KMS-11 (cell line): ENCODE measurements at regions not wholly inside any gene's neighbourhood (a gene's known extent, or its start where the extent isn't known, plus 50 kb on each side); places are given as distances from the start of the nearest gene placed in this dataset.

Source experiments
- H2AFZ ChIP-seq: fragments of 200-600 bp; sonication (generic); 2 replicates; pipeline ENCODE4 v1.6.1; 2016; ENCODE audit warnings: antibody characterized with exemption, mixed run types, low read depth
- H3K27ac ChIP-seq: fragments of 200-600 bp; sonication (generic); 2 replicates; pipeline ENCODE4 v1.6.1; 2016; ENCODE audit warnings: mild to moderate bottlenecking, mixed run types
- H3K27me3 ChIP-seq: fragments of 200-600 bp; sonication (generic); 2 replicates; pipeline ENCODE4 v1.6.1; 2017; ENCODE audit warnings: mild to moderate bottlenecking, low read depth, mixed run types, moderate library complexity; ENCODE audit not compliant: insufficient read depth
- H3K36me3 ChIP-seq: fragments of 200-600 bp; sonication (generic); 2 replicates; pipeline ENCODE4 v1.6.1; 2017; ENCODE audit warnings: mild to moderate bottlenecking, mixed run types; ENCODE audit not compliant: insufficient read depth
- H3K4me1 ChIP-seq: fragments of 200-600 bp; sonication (generic); 2 replicates; pipeline ENCODE4 v1.6.1; 2016; ENCODE audit warnings: mild to moderate bottlenecking, low read depth, mixed run types; ENCODE audit not compliant: poor library complexity, severe bottlenecking
- H3K4me2 ChIP-seq: fragments of 200-600 bp; sonication (generic); 2 replicates; pipeline ENCODE4 v1.7.0; 2016; ENCODE audit warnings: mild to moderate bottlenecking, mixed run types
- H3K4me3 ChIP-seq: fragments of 200-600 bp; sonication (generic); IDR thresholded peaks from 2 replicates; pipeline ENCODE4 v1.6.1; 2017; ENCODE audit warnings: low read depth, low read length, mixed read lengths; ENCODE audit not compliant: insufficient read depth
- H3K79me2 ChIP-seq: fragments of 200-600 bp; sonication (generic); 2 replicates; pipeline ENCODE4 v1.6.1; 2016; ENCODE audit warnings: low read depth, mixed run types; ENCODE audit not compliant: insufficient read depth
- H3K9ac ChIP-seq: fragments of 200-600 bp; sonication (generic); 2 replicates; pipeline ENCODE4 v1.6.1; 2016; ENCODE audit warnings: mild to moderate bottlenecking, mixed run types
- H4K20me1 ChIP-seq: fragments of 200-600 bp; sonication (generic); 2 replicates; pipeline ENCODE4 v1.6.1; 2016; ENCODE audit warnings: mild to moderate bottlenecking, mixed run types; ENCODE audit not compliant: insufficient read depth
- TF ChIP-seq, protein P1 (sequence below): fragments of 200-600 bp; sonication (generic); conservative IDR thresholded peaks from 2 replicates; pipeline ENCODE4 v1.6.1; 2017; ENCODE audit warnings: low read depth, mild to moderate bottlenecking, antibody characterized with exemption, low read length, moderate library complexity, mixed read lengths

DNA sequence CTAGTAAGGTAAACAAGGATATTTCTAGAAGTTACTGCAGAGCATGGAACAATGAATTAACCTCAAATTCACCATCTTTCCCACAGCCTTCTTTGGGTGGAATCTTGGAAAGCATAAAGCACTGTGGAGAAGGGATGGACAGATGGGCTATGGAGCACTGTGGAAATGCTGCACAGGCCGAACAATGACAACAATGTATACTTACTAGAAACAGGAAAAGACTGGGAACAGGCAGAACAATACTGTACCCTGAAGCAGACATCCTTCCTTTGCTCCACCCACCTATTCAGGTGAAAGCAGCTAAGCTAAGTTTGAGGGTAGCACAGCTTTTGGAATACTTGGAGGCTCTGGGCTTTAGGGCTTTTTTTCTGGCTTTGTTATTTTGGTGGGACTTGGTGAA, 250.6 kb upstream of the KLF8 start:
- H3K79me2 ChIP-seq: no peaks in the 10 kb centered on the region
- H3K4me3 ChIP-seq: no peak overlapping the region
- no peaks in the 10 kb centered on the region for H3K4me1 ChIP-seq
- H3K27ac ChIP-seq: no peak overlapping the region
- TF ChIP-seq, protein P1, sequence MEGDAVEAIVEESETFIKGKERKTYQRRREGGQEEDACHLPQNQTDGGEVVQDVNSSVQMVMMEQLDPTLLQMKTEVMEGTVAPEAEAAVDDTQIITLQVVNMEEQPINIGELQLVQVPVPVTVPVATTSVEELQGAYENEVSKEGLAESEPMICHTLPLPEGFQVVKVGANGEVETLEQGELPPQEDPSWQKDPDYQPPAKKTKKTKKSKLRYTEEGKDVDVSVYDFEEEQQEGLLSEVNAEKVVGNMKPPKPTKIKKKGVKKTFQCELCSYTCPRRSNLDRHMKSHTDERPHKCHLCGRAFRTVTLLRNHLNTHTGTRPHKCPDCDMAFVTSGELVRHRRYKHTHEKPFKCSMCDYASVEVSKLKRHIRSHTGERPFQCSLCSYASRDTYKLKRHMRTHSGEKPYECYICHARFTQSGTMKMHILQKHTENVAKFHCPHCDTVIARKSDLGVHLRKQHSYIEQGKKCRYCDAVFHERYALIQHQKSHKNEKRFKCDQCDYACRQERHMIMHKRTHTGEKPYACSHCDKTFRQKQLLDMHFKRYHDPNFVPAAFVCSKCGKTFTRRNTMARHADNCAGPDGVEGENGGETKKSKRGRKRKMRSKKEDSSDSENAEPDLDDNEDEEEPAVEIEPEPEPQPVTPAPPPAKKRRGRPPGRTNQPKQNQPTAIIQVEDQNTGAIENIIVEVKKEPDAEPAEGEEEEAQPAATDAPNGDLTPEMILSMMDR: no peak
- no peak overlapping the region for H3K9ac ChIP-seq
- H4K20me1 ChIP-seq: no peaks in the 10 kb centered on the region
- no peaks in the 10 kb centered on the region for H3K36me3 ChIP-seq
- no peaks in the 10 kb centered on the region for H3K27me3 ChIP-seq
- no peak overlapping the region for H3K4me2 ChIP-seq
- H2AFZ ChIP-seq: no peak overlapping the region

DNA sequence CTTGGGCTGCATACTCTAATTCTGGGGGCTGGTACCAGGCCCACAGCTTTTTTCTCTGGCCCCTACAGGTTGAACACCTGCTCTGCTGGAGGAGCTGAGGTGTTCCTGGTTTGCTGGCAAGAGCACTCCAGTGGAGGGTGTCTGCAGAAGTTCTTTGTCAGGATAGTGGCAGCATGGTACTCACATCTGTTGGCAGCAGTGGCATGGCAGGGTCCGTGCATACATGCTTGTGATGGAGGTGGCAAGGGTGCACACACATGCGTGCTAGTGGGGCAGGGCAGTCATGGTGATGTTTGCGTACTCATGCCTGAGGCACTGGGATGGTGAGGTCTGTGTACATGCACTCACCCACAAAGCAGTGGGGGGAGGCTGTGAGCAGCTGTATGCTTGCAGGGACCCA, 235.5 kb upstream of the KLF8 start:
- H3K4me1 ChIP-seq: peaks cover 46% of the 10 kb centered on the region
- no peak overlapping the region for H3K27ac ChIP-seq
- no peaks in the 10 kb centered on the region for H3K36me3 ChIP-seq
- no peaks in the 10 kb centered on the region for H4K20me1 ChIP-seq
- TF ChIP-seq, protein P1: no peak
- H3K4me3 ChIP-seq: no peak overlapping the region
- H3K79me2 ChIP-seq: no peaks in the 10 kb centered on the region
- H2AFZ ChIP-seq: no peak overlapping the region
- H3K9ac ChIP-seq: no peak overlapping the region
- H3K4me2 ChIP-seq: no peak overlapping the region
- H3K27me3 ChIP-seq: no peaks in the 10 kb centered on the region

DNA sequence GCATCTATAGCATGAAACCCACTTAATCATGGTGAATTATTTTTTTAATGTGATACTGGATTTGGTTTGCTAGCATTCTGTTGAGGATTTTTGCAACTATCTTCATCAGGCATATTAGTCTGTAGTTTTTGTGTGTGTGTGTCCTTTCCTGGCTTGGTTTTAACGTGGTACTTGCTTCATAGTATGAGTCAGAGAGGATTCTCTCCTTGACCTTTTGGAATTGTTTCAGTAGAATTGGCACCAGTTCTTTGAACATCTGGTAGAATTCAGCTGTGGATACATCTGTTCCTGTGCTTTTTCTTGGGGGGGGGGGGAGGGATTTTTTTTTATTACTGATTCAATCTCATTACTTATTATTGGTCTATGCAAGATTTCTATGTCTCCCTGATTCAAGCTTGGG, 232.0 kb upstream of the KLF8 start:
- H3K4me2 ChIP-seq: no peak overlapping the region
- H2AFZ ChIP-seq: no peak overlapping the region
- TF ChIP-seq, protein P1: no peak
- no peaks in the 10 kb centered on the region for H4K20me1 ChIP-seq
- no peak overlapping the region for H3K27ac ChIP-seq
- H3K36me3 ChIP-seq: no peaks in the 10 kb centered on the region
- H3K79me2 ChIP-seq: no peaks in the 10 kb centered on the region
- no peaks in the 10 kb centered on the region for H3K27me3 ChIP-seq
- no peak overlapping the region for H3K9ac ChIP-seq
- H3K4me1 ChIP-seq: peaks cover 27% of the 10 kb centered on the region
- no peak overlapping the region for H3K4me3 ChIP-seq

DNA sequence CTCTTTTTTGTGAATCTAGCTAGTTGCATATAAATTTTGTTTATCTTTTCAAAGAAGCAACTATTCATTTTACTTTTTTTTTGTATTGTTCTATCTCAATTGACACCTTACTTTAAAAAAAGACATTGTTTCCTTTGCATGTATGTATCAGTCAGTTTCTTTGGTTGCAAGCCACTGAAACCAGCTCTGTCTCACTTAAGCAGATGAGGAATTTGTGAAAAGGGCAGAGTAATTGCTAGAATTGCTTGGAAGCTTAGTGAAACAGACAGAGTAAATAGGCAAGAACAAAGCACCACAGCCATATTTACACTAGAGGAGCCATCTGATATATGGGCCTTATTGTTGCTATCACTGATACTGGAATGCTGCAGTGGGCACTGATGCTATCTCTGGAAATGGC, 231.4 kb upstream of the KLF8 start:
- Histone ChIP-seq H2AFZ (no peak overlapping the region), H3K27ac (no peak overlapping the region; the same call in 1 of the 2 replicates), H3K4me3 (no peak overlapping the region), H4K20me1 (no peaks in the 10 kb centered on the region), H3K27me3 (no peaks in the 10 kb centered on the region), H3K36me3 (no peaks in the 10 kb centered on the region), H3K4me1 (peaks cover 21% of the 10 kb centered on the region), H3K4me2 (no peak overlapping the region), H3K79me2 (no peaks in the 10 kb centered on the region), H3K9ac (no peak overlapping the region)
- TF ChIP-seq, protein P1: no peak
